Cardiac fibroblast (primary cell): ENCODE measurements at regions not wholly inside any gene's neighbourhood (a gene's known extent, or its start where the extent isn't known, plus 50 kb on each side); places are given as distances from the start of the nearest gene placed in this dataset.

Experiments used
- DNase-seq, 2 donors: peaks; one replicate each; pipeline versions ENCODE4 v3.0.0 to v3.0.0-alpha.2; 2010; ENCODE audit warnings: low read depth in 2 of 2
- H3K4me3 ChIP-seq, 2 donors: replicated peaks in 1 of 2; 1 replicate in 1 of 2; 2 replicates in 1 of 2; pipeline ENCODE4 v1.5.1; 2011; ENCODE audit warnings: low read depth in 2 of 2, low read length in 2 of 2, mild to moderate bottlenecking in 2 of 2, moderate library complexity in 1 of 2
- TF ChIP-seq, protein P1 (sequence below): IDR thresholded peaks from one replicate; pipeline ENCODE4 v1.5.1; 2011; ENCODE audit warnings: low read depth, mild to moderate bottlenecking, low read length, inconsistent platforms

DNA sequence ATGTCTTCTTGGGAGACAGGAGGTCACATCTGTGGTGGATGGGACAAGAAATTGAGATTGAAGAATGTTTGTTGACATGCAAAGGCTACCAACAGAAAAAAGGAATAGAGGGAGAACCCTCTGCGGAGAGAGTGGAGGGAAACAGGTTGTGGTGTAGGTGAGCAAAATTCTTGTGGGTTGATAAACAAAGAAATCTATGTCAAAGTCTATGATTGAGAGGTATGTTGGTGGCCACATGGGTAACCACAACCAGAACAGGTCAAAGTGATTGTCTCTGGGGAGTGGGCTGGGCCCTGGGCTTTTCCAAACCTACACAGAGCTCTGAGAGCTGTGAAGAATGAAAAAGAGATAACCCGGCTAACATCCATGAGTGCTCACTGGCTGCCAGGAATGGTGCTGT is 62.8 kb upstream of the NCK2 start:
- TF ChIP-seq, protein P1, sequence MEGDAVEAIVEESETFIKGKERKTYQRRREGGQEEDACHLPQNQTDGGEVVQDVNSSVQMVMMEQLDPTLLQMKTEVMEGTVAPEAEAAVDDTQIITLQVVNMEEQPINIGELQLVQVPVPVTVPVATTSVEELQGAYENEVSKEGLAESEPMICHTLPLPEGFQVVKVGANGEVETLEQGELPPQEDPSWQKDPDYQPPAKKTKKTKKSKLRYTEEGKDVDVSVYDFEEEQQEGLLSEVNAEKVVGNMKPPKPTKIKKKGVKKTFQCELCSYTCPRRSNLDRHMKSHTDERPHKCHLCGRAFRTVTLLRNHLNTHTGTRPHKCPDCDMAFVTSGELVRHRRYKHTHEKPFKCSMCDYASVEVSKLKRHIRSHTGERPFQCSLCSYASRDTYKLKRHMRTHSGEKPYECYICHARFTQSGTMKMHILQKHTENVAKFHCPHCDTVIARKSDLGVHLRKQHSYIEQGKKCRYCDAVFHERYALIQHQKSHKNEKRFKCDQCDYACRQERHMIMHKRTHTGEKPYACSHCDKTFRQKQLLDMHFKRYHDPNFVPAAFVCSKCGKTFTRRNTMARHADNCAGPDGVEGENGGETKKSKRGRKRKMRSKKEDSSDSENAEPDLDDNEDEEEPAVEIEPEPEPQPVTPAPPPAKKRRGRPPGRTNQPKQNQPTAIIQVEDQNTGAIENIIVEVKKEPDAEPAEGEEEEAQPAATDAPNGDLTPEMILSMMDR: no peak
- no peak for DNase-seq
- H3K4me3 ChIP-seq: no peak overlapping the region

DNA sequence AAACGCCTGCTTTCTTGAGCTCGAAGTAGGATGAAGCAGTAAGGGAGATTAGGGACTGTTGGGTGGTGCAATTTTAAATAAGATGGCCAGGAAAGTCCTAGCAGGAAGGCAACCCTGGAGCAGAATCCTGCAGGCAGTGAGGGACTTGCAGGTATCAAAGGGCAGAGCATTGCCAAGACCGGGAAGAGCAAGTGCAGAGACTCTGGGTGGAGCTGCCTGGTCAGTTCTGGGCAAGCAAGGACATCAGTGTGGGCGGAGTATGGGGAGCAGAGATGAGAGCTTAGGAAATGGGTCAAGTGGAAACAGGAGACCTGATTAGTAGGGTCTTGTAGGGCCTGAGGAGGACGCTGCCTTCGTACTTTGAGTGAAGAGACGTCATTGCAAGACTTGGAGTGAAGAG is 64.4 kb upstream of the NCK2 start:
- H3K4me3 ChIP-seq: no peak overlapping the region
- TF ChIP-seq, protein P1: no peak
- no peak for DNase-seq

DNA sequence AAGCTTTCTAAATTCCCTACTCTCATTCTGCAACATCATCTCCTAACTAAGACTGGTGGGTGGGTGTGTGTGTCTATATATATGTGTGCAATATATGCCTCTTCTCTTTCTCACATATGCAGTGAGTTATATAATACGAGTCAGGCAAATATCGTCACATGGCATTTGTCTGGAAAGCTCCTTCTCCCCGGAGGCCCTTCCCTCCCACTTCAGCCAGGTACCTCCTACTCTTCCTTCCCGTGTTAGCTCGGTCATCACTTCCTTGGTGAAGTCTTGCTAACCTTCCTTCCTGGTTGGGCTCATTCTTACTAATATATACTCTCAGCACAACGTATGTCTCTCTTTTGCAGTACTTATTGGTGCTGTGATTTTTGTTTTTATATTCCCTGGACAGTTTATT is 66.4 kb upstream of the NCK2 start:
- no peak overlapping the region for H3K4me3 ChIP-seq
- DNase-seq: no peak

DNA sequence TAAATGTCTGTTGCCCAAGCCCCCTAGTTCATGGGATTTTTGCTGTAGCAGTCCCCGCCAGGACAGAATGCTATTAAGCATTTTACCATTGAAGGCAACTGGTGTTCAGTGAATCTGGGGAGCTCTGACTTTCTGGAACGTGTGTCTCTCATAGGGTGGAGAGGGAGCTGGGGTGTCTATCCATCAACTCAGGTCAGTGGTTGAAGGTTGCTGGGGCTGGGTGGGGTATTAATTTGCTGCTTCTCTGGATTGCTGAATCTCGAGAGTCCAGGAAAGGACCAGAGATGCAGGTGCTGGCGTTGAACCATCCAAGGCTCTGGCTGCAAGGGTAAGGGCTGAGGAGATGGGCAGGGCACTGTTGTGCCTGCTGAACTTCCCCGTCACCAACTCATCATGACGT is 66.8 kb upstream of the NCK2 start:
- TF ChIP-seq, protein P1: no peak
- H3K4me3 ChIP-seq: no peak overlapping the region
- DNase-seq: no peak

More for the DNA sequence above, 66.4 kb upstream of the NCK2 start:
- TF ChIP-seq, protein P1: no peak

DNA sequence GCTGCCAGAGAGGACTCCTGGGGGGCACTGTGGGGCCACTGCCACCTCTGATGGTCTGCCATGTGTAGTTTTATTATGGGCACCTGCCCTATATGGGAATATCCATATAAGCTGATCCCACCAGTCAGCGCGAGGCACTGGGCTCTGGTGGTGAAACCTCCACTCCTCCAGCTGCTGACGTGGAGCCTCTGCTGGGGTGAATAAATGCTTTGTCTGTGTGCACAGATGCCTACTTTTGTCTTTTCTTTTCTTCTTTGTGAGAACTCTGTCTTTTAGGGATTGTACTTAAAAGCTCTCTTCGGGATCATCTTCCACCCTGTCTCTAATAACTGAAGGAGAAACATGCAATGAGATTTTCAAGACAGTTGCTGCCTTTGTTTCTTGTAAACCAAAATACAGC is 68.9 kb upstream of the NCK2 start:
- no peak overlapping the region for H3K4me3 ChIP-seq
- TF ChIP-seq, protein P1: no peak

DNA sequence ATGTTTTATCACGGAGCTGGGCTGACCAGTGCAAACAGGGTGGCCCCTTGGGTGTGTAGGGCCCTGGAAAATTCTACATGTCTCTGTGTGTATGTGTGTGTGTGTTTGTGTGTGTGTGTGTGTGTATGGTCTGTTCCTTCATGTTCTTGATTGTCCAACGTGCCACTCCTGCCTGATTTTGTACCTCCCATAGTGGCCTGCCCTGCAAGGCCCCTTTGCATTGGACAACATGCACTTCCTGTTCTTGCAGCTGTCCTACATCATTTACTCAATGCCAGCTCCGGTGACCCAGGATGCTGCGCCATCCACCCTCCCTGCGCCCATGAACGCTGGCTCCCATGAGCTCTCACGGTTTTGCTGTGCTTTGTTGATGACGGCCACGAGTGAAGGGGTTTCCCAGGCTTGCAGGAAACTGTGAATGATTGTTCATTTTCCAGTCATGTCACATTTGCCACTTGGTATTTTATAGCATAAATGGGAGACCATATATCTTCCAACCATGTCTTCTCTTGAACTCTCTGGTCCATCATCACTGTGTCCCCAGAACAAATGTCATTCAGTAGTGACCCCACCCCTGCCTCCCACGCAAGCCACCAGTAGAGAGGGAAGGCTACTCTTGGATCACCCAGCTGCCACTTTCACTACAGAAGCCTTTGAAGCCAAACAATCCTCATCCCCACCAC is 69.7 kb upstream of the NCK2 start:
- peak in 1 of 2 donors; percentile 14 for DNase-seq
- TF ChIP-seq, protein P1: no peak
- no peak overlapping the region for H3K4me3 ChIP-seq

More for the DNA sequence above, 68.9 kb upstream of the NCK2 start:
- DNase-seq: no peak

DNA sequence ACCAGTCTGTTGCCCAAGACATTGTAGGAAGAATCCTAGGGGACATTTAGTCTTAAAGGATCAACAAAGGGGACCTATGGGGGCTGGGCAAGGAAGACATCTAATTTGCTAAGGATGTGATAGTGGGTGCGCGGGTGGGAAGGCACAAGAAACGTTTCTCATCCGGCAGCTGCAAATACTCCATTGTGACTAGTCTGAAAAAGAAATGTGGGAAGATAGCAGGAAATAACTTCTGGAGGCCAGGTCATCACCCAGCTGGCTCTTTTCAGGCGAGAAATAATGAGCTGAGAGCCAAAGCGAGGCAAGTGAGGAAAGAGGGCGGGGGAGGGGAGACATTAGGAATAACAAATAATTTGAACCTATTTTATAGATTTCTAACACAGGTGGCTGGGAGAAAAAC is 70.3 kb upstream of the NCK2 start:
- DNase-seq: peak; percentile 58 to 69
- no peak overlapping the region for H3K4me3 ChIP-seq
- TF ChIP-seq, protein P1: no peak
